Stromal cell of bone marrow (primary cell): ENCODE measurements at regions not wholly inside any gene's neighbourhood (a gene's known extent, or its start where the extent isn't known, plus 50 kb on each side); places are given as distances from the start of the nearest gene placed in this dataset.

Source experiments
- DNase-seq: peaks from one replicate; pipeline ENCODE4 v3.0.0-alpha.2; 2012; ENCODE audit warnings: low read depth

GRCh38 chr13:106036870-106037269, 498.6 kb downstream of the EFNB2 start:
- DNase-seq = no peak

- DNase-seq = no peak
Observed at GRCh38 chr13:106034201-106034600, 501.3 kb downstream of the EFNB2 start.

- DNase-seq = peak; percentile 54
Observed at GRCh38 chr13:106033659-106034058, 501.8 kb downstream of the EFNB2 start.

- no peak for DNase-seq
Observed at GRCh38 chr13:106032441-106032840, 503.0 kb downstream of the EFNB2 start.

- no peak for DNase-seq
Observed at GRCh38 chr13:106029676-106030290, 505.7 kb downstream of the EFNB2 start.

- DNase-seq = no peak
Observed at GRCh38 chr13:106028911-106029310, 506.6 kb downstream of the EFNB2 start.

- no peak for DNase-seq
Observed at GRCh38 chr13:106011600-106011999, 523.9 kb downstream of the EFNB2 start.

- no peak for DNase-seq
Observed at GRCh38 chr13:106010836-106011235, 524.6 kb downstream of the EFNB2 start.

- DNase-seq = no peak
Observed at GRCh38 chr13:106008540-106008939, 526.9 kb downstream of the EFNB2 start.

- DNase-seq = no peak
Observed at GRCh38 chr13:106007156-106007555, 528.3 kb downstream of the EFNB2 start.

- DNase-seq = no peak
Observed at GRCh38 chr13:106003651-106004050, 531.8 kb downstream of the EFNB2 start.

- no peak for DNase-seq
Observed at GRCh38 chr13:106001443-106001842, 534.0 kb downstream of the EFNB2 start.

GRCh38 chr13:105997581-105998550, 537.6 kb downstream of the EFNB2 start:
- DNase-seq = no peak

- DNase-seq = no peak
Observed at GRCh38 chr13:105996391-105997025, 539.0 kb downstream of the EFNB2 start.

- DNase-seq = no peak
Observed at GRCh38 chr13:105994340-105994739, 541.1 kb downstream of the EFNB2 start.

- DNase-seq = peak; percentile 72
Observed at GRCh38 chr13:105991622-105992277, 543.7 kb downstream of the EFNB2 start.

GRCh38 chr13:105991131-105991530, 544.3 kb downstream of the EFNB2 start:
- no peak for DNase-seq

GRCh38 chr13:105990256-105990958, 545.1 kb downstream of the EFNB2 start:
- DNase-seq = no peak

GRCh38 chr13:105984646-105985045, 550.8 kb downstream of the EFNB2 start:
- DNase-seq = no peak

- no peak for DNase-seq
Observed at GRCh38 chr13:105984236-105984635, 551.2 kb downstream of the EFNB2 start.

- no peak for DNase-seq
Observed at GRCh38 chr13:105982219-105982930, 553.1 kb downstream of the EFNB2 start.
